PC-3 (cell line): ENCODE measurements at regions not wholly inside any gene's neighbourhood (a gene's known extent, or its start where the extent isn't known, plus 50 kb on each side); places are given as distances from the start of the nearest gene placed in this dataset.

ENCODE experiments used
- CTCF ChIP-seq: fragments of 300-600 bp; sonication (generic); conservative IDR thresholded peaks from 2 replicates; pipeline ENCODE4 v1.5.1; 2017; ENCODE audit warnings: antibody characterized with exemption, low read depth, mild to moderate bottlenecking, low read length
- EZH2 ChIP-seq: fragments of 300-600 bp; sonication (generic); IDR thresholded peaks from one replicate; pipeline ENCODE4 v1.6.1; 2017; ENCODE audit warnings: antibody characterized with exemption, mild to moderate bottlenecking, low read length; ENCODE audit not compliant: unreplicated experiment
- EZH2phosphoT487 ChIP-seq: fragments of 300-600 bp; sonication (generic); IDR thresholded peaks from 2 replicates; pipeline ENCODE4 v1.6.1; 2018; ENCODE audit warnings: mild to moderate bottlenecking, antibody characterized with exemption, low read length, borderline replicate concordance

DNA sequence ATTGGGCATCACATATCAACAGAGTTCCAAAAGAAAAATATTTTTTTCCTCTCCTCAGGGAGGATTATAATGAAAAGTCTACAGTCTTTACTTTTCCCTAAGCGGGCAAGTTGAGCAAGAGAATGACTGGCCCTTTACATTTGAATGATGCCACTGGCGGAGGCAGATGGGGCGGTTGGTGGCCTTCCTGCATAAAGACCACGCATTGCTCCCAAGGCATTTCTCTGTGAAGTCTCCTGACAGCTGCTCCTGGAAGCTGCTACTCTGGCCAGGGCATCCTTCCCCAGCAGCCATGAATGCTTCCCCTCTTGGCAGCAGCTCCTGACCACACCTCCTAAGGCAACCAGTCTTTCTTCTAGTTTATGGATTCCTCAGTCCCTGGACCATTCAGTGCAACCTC is 161.1 kb upstream of the RRP15 start:
- no peak for TF ChIP-seq CTCF
- no peak for TF ChIP-seq EZH2phosphoT487
- no peak for TF ChIP-seq EZH2
